ENCODE measurements at regions not wholly inside any gene's neighbourhood (a gene's known extent, or its start where the extent isn't known, plus 50 kb on each side); places are given as distances from the start of the nearest gene placed in this dataset.
"Not testable (repeated sequence)": the region's sequence is repeated elsewhere in the genome, so short reads cannot be mapped to it uniquely, and the experiment has no call there.

DNA sequence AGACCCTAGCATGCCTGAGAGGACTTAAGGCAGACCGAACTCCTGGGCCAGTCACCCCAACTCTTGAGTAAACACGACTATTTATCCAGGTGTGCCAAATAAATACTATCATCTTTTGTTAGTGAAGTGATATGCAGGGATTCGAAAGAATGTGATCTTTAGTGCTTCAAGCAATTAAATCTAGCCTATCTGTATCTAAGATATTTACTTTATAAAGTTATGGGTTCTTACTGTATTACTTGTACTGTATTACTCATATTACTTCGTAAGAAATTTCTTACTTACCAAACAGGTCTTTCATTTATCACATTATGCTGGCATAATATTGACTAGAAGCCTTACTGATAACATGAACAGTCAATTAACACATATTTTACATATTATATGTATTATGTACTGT, 211.6 kb upstream of the NECTIN3 start:
- no peak for DNase-seq

GRCh38 chr3:110865934-110866333, 205.7 kb upstream of the NECTIN3 start:
- no peak for DNase-seq

GRCh38 chr3:110868106-110868505, 203.5 kb upstream of the NECTIN3 start:
- no peak for DNase-seq

DNA sequence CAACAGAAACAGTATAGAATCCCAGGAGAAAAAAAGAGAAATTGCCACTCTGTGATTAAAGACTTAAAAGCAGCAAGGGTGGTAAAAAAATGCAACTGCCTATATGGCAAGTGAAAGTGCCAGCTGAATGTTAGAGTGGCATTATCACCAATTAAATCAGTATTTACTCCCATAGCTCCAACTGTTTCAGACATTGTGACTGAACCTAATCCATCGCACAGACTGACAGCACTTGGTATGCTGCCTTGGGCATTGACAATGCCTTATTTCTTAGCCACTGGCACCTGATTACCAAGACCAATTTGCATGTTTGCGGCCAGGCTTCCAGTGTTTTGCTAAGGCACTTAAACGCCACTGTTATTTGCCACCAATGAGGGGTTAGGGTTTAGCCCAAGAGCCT, 201.9 kb upstream of the NECTIN3 start:
- no peak for DNase-seq

- no peak for DNase-seq
Observed at GRCh38 chr3:110871869-110872268, 199.7 kb upstream of the NECTIN3 start.

GRCh38 chr3:110878692-110879091, 192.9 kb upstream of the NECTIN3 start:
- no peak for DNase-seq

- no peak for DNase-seq
Observed at GRCh38 chr3:110881069-110881468, 190.5 kb upstream of the NECTIN3 start.

GRCh38 chr3:110886222-110886893, 185.3 kb upstream of the NECTIN3 start:
- DNase-seq = no peak

DNA sequence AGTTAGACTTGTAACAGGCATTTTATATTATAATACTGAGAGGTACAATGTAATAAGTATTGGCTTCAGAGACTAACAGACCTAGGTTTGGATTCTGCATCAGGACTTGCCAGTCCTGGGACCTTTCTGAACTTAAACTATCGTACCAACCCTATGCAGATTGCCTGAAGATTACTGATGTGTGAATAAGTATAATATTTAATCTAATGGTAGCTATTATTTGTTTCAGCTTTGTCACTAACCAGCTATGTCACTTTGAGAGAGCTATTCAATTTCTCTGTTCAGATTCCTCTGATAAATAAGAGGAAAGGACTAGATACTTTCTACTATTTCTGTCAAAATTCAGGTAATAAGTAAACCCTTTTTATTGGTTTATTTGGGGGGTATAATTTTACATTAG, 184.4 kb upstream of the NECTIN3 start:
- DNase-seq = no peak

GRCh38 chr3:110888625-110889375, 182.8 kb upstream of the NECTIN3 start:
- not testable (repeated sequence) for DNase-seq

GRCh38 chr3:110889376-110889699, 182.3 kb upstream of the NECTIN3 start:
- not testable (repeated sequence) for DNase-seq

GRCh38 chr3:110894574-110894973, 177.0 kb upstream of the NECTIN3 start:
- no peak for DNase-seq

DNA sequence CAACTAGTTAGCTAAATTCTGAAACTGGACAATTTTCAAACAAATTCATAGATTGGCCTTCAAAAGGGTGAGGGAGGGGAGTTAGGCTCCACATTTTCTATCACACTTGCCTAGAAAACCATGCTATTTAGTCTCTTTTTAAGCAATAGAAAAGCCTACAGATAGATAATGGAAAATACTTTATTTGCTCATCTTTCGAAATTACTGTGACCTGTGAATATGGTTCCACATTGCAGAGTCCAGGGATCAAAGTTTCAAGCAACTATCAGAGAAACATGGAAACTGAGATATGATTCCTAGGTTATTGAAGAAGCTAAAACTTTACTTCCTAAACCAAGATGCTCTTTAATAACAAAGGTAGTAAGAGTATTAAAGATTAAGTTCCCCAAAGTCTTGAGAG, 176.6 kb upstream of the NECTIN3 start:
- DNase-seq = no peak

DNA sequence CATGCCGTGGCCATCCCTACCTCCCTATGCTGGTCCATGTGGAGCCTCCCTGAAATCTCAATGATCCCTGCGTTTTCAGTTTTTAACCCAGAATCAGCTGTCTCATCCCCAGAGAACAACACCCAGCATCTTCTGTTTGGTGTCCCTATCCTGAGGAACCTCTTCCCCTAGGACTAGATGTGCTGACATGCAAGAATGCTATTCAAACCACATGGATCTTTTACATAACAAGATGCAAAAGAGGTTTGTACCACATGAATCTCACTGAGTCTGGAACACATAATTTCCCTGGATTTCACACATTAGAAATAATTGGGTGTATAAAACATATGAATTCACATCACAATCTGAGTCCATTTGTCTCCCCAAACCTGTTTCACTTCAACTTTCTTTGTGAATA, 174.6 kb upstream of the NECTIN3 start:
- DNase-seq = no peak

- DNase-seq = no peak
Observed at GRCh38 chr3:110900576-110900975, 171.0 kb upstream of the NECTIN3 start.

DNA sequence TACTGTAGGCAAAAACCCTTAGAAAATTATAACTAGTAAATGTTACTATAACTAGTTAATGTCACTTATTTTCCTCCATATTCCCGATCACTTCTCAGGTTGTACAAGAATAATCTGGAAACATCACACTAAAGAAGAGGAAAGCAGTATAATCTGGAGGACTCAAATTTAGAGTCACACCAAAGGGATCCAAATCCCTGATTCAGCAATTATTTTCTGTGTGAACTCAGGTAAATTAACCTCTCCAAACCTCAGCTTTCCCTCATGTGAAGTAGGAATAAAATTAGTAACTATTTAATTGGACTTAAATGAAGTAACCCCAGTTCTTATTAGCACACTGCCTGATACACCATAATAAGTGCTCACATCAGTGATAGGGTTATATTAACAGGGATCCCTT, 170.1 kb upstream of the NECTIN3 start:
- DNase-seq = no peak

DNA sequence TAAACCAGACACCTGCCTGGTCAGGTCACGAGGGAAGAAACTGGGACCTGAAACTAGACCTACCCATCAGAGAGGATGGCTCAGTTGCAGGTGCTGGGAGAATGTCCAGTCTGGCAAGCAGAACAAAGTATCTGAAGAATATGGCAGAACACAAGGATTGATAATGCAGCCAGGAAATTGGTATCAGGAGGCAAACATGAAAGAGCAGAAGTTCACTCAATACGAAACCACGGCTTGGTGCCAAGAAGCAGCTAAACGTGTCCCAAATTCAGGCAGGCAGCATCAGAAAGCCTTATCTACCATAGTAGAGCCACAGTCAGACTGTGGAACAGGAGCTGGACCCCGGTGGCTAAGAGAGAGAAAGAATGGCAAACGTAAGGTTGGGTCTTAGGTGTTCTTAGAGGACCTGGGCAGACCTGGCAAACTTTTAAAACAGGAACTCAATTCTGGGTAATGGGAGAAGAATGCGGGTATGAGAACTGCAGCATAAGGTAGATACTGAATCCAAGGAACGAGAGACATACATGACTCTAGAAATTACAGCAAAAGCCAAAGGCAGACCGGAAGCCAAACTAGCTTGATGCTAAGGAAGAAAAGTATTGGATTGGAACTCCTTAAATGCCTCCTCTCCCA, 169.0 kb upstream of the NECTIN3 start:
- DNase-seq = no peak

GRCh38 chr3:110903771-110904519, 167.7 kb upstream of the NECTIN3 start:
- no peak for DNase-seq

DNA sequence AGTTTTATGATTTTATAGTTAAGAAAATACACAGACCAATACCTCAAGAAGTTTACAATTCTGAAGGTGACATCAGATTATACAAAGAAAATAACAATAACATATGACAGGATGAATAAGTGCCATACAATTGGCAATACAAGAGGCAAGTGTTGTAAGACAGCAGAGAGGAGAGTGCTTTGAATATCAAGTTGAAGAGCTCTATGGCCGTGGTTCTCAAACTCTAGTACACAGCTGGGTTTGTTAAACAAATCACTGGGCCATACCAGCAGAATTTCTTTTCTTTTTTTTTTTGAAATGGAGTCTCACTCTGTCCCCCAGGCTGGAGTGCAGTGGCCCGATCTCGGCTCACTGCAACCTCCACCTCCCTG, 167.1 kb upstream of the NECTIN3 start:
- no peak for DNase-seq

GRCh38 chr3:110905121-110905520, 166.5 kb upstream of the NECTIN3 start:
- no peak for DNase-seq

DNA sequence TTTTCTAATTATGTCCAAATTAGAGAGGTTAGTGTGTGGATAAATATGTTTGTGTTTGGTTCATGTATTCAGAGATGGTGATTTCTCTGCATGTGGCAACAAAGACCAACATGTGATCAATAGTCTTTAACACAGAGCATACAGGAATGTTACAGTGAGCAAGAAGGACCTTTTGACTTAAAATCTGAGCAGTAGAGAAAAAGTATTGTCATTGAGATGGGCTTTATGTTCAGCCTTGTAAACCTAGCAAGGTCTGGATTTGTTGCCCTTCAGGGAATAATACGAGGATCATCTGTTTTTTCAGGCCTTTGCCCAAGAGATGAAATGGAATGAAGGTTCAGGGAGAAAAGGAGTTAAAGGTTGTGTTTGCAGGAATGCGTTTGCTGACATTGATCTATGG, 161.8 kb upstream of the NECTIN3 start:
- DNase-seq = no peak

DNA sequence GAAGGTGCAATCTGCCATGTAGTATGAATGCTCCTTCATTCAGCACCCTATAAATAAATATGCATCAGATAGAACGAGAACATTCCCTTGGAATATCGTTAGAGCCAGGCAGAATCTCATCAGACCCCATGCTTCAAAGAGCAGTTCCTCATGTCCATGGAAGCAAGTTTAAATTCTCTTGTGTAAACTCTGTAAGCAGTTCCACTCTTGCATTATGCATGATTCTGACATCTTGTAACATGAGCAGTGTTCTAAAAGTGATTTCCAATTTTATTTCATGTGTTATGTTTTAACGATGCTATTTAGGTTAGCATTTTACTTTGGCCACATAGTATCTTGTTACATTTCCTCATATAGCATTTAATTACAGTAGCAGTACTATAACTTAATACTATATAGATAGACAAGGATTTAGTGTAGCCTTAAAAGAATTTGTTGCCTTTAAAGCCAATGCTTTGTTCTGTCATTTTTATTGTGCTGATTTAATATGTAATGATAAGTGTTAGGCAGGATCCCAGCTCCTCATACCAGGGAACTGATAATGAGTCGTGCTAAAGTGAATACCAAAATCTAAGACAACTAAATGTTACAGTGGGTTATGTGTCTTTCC, 161.2 kb upstream of the NECTIN3 start:
- DNase-seq = no peak

- no peak for DNase-seq
Observed at GRCh38 chr3:110918963-110919362, 152.7 kb upstream of the NECTIN3 start.
